COLO668 (cell line): ENCODE measurements at regions not wholly inside any gene's neighbourhood (a gene's known extent, or its start where the extent isn't known, plus 50 kb on each side); places are given as distances from the start of the nearest gene placed in this dataset.

ENCODE experiments used
- DNase-seq: peaks from one replicate; lab custom pipeline; 2025; ENCODE audit not compliant: unreplicated experiment; lab: John Stamatoyannopoulos, UW

- no peak for DNase-seq
These were observed 305.8 kb downstream of the EIPR1 start for GRCh38 chr2:3071685-3072263.

- no peak for DNase-seq
These were observed 310.8 kb downstream of the EIPR1 start for GRCh38 chr2:3066831-3067230.

- no peak for DNase-seq
These were observed 311.7 kb downstream of the EIPR1 start for GRCh38 chr2:3065928-3066327.

GRCh38 chr2:3062476-3063260 is 314.9 kb downstream of the EIPR1 start:
- no peak for DNase-seq

- no peak for DNase-seq
These were observed 317.6 kb downstream of the EIPR1 start for GRCh38 chr2:3060049-3060448.

GRCh38 chr2:3059141-3059925 is 318.3 kb downstream of the EIPR1 start:
- no peak for DNase-seq

- DNase-seq: no peak
These were observed 323.6 kb downstream of the EIPR1 start for GRCh38 chr2:3054066-3054465.

- no peak for DNase-seq
These were observed 326.4 kb downstream of the EIPR1 start for GRCh38 chr2:3051266-3051665.

GRCh38 chr2:3046170-3046865 is 331.3 kb downstream of the EIPR1 start:
- DNase-seq: no peak

GRCh38 chr2:3045318-3045921 is 332.2 kb downstream of the EIPR1 start:
- DNase-seq: no peak

- DNase-seq: peak; percentile 56
These were observed 332.9 kb downstream of the EIPR1 start for GRCh38 chr2:3044587-3045317.

GRCh38 chr2:3043726-3044125 is 333.9 kb downstream of the EIPR1 start:
- DNase-seq: no peak

- no peak for DNase-seq
These were observed 334.7 kb downstream of the EIPR1 start for GRCh38 chr2:3042601-3043585.

GRCh38 chr2:3041841-3042600 is 335.6 kb downstream of the EIPR1 start:
- no peak for DNase-seq

GRCh38 chr2:3041246-3041645 is 336.4 kb downstream of the EIPR1 start:
- no peak for DNase-seq

- DNase-seq: no peak
These were observed 337.0 kb downstream of the EIPR1 start for GRCh38 chr2:3040496-3041140.

GRCh38 chr2:3040066-3040428 is 337.6 kb downstream of the EIPR1 start:
- DNase-seq: no peak
